PC-9 (cell line): ENCODE measurements at regions not wholly inside any gene's neighbourhood (a gene's known extent, or its start where the extent isn't known, plus 50 kb on each side); places are given as distances from the start of the nearest gene placed in this dataset.

Experiments
- BruUV-seq: library from RNA; stranded (reverse); fragments of 400-500 nt; replicated peaks from 2 replicates; lab custom pipeline; 2021; lab: Mats Ljungman, UMichigan
- CTCF ChIA-PET: fragments of 300-600 bp; sonication (Branson Sonifier 250); formaldehyde crosslinking; loops from one replicate; lab custom pipeline; 2022; ENCODE audit warnings: antibody characterized with exemption; lab: Charles Lee
- POLR2A ChIA-PET: fragments of 300-600 bp; sonication (Branson Sonifier 250); formaldehyde crosslinking; loops from one replicate; lab custom pipeline; 2022; ENCODE audit warnings: antibody characterized with exemption; ENCODE audit not compliant: unreplicated experiment; lab: Charles Lee
- DNase-seq, 2 experiments: peaks; one replicate each; pipeline versions ENCODE4 v3.0.0 to v3.0.0-alpha.2; 2015 to 2022; ENCODE audit warnings: mixed read lengths in 1 of 2
- H2AFZ ChIP-seq: fragments of 200-600 bp; sonication (generic); 2 replicates; pipeline ENCODE4 v1.8.1; 2017; ENCODE audit warnings: antibody characterized with exemption
- H3F3A ChIP-seq: fragments of 200-600 bp; sonication (generic); 2 replicates; pipeline ENCODE4 v1.8.1; 2017; ENCODE audit warnings: antibody characterized with exemption, mild to moderate bottlenecking, low read depth; ENCODE audit not compliant: insufficient read depth
- H3K27ac ChIP-seq: fragments of 200-600 bp; sonication (generic); 2 replicates; pipeline ENCODE4 v1.6.1; 2016; ENCODE audit warnings: mixed run types
- H3K27me3 ChIP-seq: fragments of 200-600 bp; sonication (generic); 2 replicates; pipeline ENCODE4 v1.6.1; 2016; ENCODE audit warnings: low read depth, mixed run types; ENCODE audit not compliant: insufficient read depth
- H3K36me3 ChIP-seq: fragments of 200-600 bp; sonication (generic); 2 replicates; pipeline ENCODE4 v1.6.1; 2016; ENCODE audit warnings: low read depth, mixed run types
- H3K4me1 ChIP-seq: fragments of 200-600 bp; sonication (generic); replicated peaks from 2 replicates; pipeline ENCODE4 v1.6.1; 2016; ENCODE audit warnings: mixed run types; ENCODE audit not compliant: insufficient read depth
- H3K4me2 ChIP-seq: fragments of 200-600 bp; sonication (generic); 2 replicates; pipeline ENCODE4 v1.6.1; 2017; ENCODE audit warnings: mixed run types
- H3K4me3 ChIP-seq: fragments of 200-600 bp; sonication (generic); 2 replicates; pipeline ENCODE4 v1.6.1; 2016; ENCODE audit warnings: mixed run types
- H3K79me2 ChIP-seq: fragments of 200-600 bp; sonication (generic); 2 replicates; pipeline ENCODE4 v1.6.1; 2017; ENCODE audit warnings: low read depth, mixed run types
- H3K9me2 ChIP-seq: fragments of 200-600 bp; sonication (generic); 2 replicates; pipeline ENCODE4 v1.8.1; 2017; ENCODE audit warnings: mild to moderate bottlenecking; ENCODE audit not compliant: insufficient read depth
- H3K9me3 ChIP-seq: fragments of 200-600 bp; sonication (generic); 2 replicates; pipeline ENCODE4 v1.8.1; 2016; ENCODE audit warnings: low read depth; ENCODE audit not compliant: insufficient read depth
- H4K20me1 ChIP-seq: fragments of 200-600 bp; sonication (generic); 2 replicates; pipeline ENCODE4 v1.8.1; 2017; ENCODE audit not compliant: insufficient read depth
- CTCF ChIP-seq: fragments of 200-600 bp; sonication (generic); conservative IDR thresholded peaks from 2 replicates; pipeline ENCODE4 v1.6.1; 2017; ENCODE audit warnings: mixed run types, antibody characterized with exemption, mild to moderate bottlenecking, moderate library complexity
- EZH2 ChIP-seq: fragments of 200-600 bp; sonication (generic); IDR thresholded peaks from 2 replicates; pipeline ENCODE4 v1.8.0; 2017; ENCODE audit warnings: antibody characterized with exemption, low read depth
- intact Hi-C: fragments of 100-400 bp; cut with micrococcal nuclease; formaldehyde crosslinking; loops from one replicate; pipeline ENCODE4 v1.10.0; 2022; ENCODE audit not compliant: unreplicated experiment

DNA sequence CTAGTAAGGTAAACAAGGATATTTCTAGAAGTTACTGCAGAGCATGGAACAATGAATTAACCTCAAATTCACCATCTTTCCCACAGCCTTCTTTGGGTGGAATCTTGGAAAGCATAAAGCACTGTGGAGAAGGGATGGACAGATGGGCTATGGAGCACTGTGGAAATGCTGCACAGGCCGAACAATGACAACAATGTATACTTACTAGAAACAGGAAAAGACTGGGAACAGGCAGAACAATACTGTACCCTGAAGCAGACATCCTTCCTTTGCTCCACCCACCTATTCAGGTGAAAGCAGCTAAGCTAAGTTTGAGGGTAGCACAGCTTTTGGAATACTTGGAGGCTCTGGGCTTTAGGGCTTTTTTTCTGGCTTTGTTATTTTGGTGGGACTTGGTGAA, 250.6 kb upstream of the KLF8 start:
- Histone ChIP-seq H3K27me3 (no peaks in the 10 kb centered on the region), H3K4me2 (no peak overlapping the region), H3K9me2 (no peaks in the 10 kb centered on the region), H3K4me1 (no peaks in the 10 kb centered on the region), H3K27ac (no peak overlapping the region), H3K9me3 (no peaks in the 10 kb centered on the region), H2AFZ (no peak overlapping the region), H3F3A (no peaks in the 10 kb centered on the region), H4K20me1 (no peaks in the 10 kb centered on the region), H3K79me2 (no peaks in the 10 kb centered on the region), H3K36me3 (no peaks in the 10 kb centered on the region), H3K4me3 (no peak overlapping the region)
- ChIA-PET POLR2A (no interaction called here), CTCF (no interaction called here)
- intact Hi-C loops = no loop called here
- TF ChIP-seq EZH2 (no peak), CTCF (no peak)
- no peak for DNase-seq
- BruUV-seq = no TSS peak

DNA sequence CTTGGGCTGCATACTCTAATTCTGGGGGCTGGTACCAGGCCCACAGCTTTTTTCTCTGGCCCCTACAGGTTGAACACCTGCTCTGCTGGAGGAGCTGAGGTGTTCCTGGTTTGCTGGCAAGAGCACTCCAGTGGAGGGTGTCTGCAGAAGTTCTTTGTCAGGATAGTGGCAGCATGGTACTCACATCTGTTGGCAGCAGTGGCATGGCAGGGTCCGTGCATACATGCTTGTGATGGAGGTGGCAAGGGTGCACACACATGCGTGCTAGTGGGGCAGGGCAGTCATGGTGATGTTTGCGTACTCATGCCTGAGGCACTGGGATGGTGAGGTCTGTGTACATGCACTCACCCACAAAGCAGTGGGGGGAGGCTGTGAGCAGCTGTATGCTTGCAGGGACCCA, 235.5 kb upstream of the KLF8 start:
- ChIA-PET POLR2A (no interaction called here), CTCF (no interaction called here)
- no peaks in the 10 kb centered on the region for H3K79me2 ChIP-seq
- no peak overlapping the region for H3K4me2 ChIP-seq
- H3K4me1 ChIP-seq = no peaks in the 10 kb centered on the region
- no peak for DNase-seq
- no peak overlapping the region for H3K27ac ChIP-seq
- no peaks in the 10 kb centered on the region for H3K36me3 ChIP-seq
- intact Hi-C loops = no loop called here
- BruUV-seq = no TSS peak
- TF ChIP-seq CTCF (no peak), EZH2 (no peak)
- no peaks in the 10 kb centered on the region for H3K9me3 ChIP-seq
- no peak overlapping the region for H3K4me3 ChIP-seq
- no peaks in the 10 kb centered on the region for H3K9me2 ChIP-seq
- H3F3A ChIP-seq = no peaks in the 10 kb centered on the region
- no peak overlapping the region for H2AFZ ChIP-seq
- no peaks in the 10 kb centered on the region for H3K27me3 ChIP-seq
- H4K20me1 ChIP-seq = no peaks in the 10 kb centered on the region; the same call in 1 of the 2 replicates

- H3F3A ChIP-seq = no peaks in the 10 kb centered on the region
- no peaks in the 10 kb centered on the region for H3K27me3 ChIP-seq
- no peak overlapping the region for H3K4me2 ChIP-seq
- H3K9me3 ChIP-seq = no peaks in the 10 kb centered on the region
- ChIA-PET POLR2A (no interaction called here), CTCF (no interaction called here)
- no peak overlapping the region for H3K4me3 ChIP-seq
- no peak overlapping the region for H3K27ac ChIP-seq
- DNase-seq = no peak
- intact Hi-C loops = no loop called here
- H3K79me2 ChIP-seq = no peaks in the 10 kb centered on the region
- no peak overlapping the region for H2AFZ ChIP-seq
- no peaks in the 10 kb centered on the region for H3K4me1 ChIP-seq
- no peaks in the 10 kb centered on the region for H3K9me2 ChIP-seq
- H4K20me1 ChIP-seq = no peaks in the 10 kb centered on the region
- TF ChIP-seq CTCF (no peak), EZH2 (no peak)
- no TSS peak for BruUV-seq
- no peaks in the 10 kb centered on the region for H3K36me3 ChIP-seq
Observed at GRCh38 chrX:56000174-56000573, 232.0 kb upstream of the KLF8 start.
